CD4-positive, alpha-beta T cell (primary cell): ENCODE measurements at regions not wholly inside any gene's neighbourhood (a gene's known extent, or its start where the extent isn't known, plus 50 kb on each side); places are given as distances from the start of the nearest gene placed in this dataset.

Experiments used
- ATAC-seq: fragments of 200-7000 bp; cut with Tn5 transposase; one replicate; pipeline ENCODE4 v1.10.0; 2022; ENCODE audit warnings: mild to moderate bottlenecking; ENCODE audit not compliant: poor library complexity
- CTCF ChIA-PET: fragments of 350-600 bp; sonication (Branson Sonifier 250); formaldehyde crosslinking; loops from one replicate; lab custom pipeline; 2021; ENCODE audit warnings: antibody characterized with exemption, inconsistent platforms; lab: Charles Lee
- POLR2A ChIA-PET: fragments of 350-600 bp; sonication (Branson Sonifier 250); formaldehyde crosslinking; loops from one replicate; lab custom pipeline; 2021; ENCODE audit warnings: antibody characterized with exemption, inconsistent platforms; lab: Charles Lee
- DNase-seq, 14 experiments: peaks; one replicate each; pipeline ENCODE4 v3.0.0-alpha.2; 2013 to 2020; ENCODE audit warnings: mixed read lengths in 2 of 14
- H3K27ac ChIP-seq, 2 donors: one replicate each; pipeline versions ENCODE4 v1.5.1 to v1.7.0; 2013; ENCODE audit warnings: low read length in 2 of 2, low read depth in 1 of 2, mild to moderate bottlenecking in 1 of 2
- H3K27me3 ChIP-seq, 2 experiments: 1 replicate in 1 of 2; 2 replicates in 1 of 2; pipeline versions ENCODE4 v1.6.1 to v1.7.0; 2013; ENCODE audit warnings: low read length in 2 of 2, control low read depth in 1 of 2, mild to moderate bottlenecking in 1 of 2, moderate library complexity in 1 of 2; ENCODE audit not compliant: insufficient read depth in 2 of 2, control insufficient read depth in 1 of 2
- H3K36me3 ChIP-seq: one replicate; pipeline ENCODE4 v1.6.1; 2013; ENCODE audit warnings: low read length, control low read depth; ENCODE audit not compliant: insufficient read depth
- H3K4me1 ChIP-seq: one replicate; pipeline ENCODE4 v1.6.1; 2013; ENCODE audit warnings: low read length, control low read depth; ENCODE audit not compliant: insufficient read depth
- H3K4me3 ChIP-seq: one replicate; pipeline ENCODE4 v1.5.1; 2013; ENCODE audit warnings: mild to moderate bottlenecking, low read length, moderate library complexity
- H3K9me3 ChIP-seq, 2 experiments: 1 replicate in 1 of 2; 2 replicates in 1 of 2; pipeline versions ENCODE4 v1.6.1 to v1.7.0; 2013; ENCODE audit warnings: low read length in 2 of 2, mild to moderate bottlenecking in 2 of 2, control low read depth in 1 of 2, moderate library complexity in 1 of 2; ENCODE audit not compliant: control insufficient read depth in 1 of 2, insufficient read depth in 1 of 2
- H3K27ac Mint-ChIP-seq: one replicate; pipeline ENCODE4 v1.8.0; 2020; ENCODE audit warnings: mixed read lengths
- H3K27me3 Mint-ChIP-seq: one replicate; pipeline ENCODE4 v1.8.0; 2021; ENCODE audit warnings: mixed read lengths
- H3K36me3 Mint-ChIP-seq: one replicate; pipeline ENCODE4 v1.8.0; 2021; ENCODE audit warnings: low read depth, mixed read lengths
- H3K4me1 Mint-ChIP-seq: one replicate; pipeline ENCODE4 v1.8.0; 2021; ENCODE audit warnings: low read depth, mixed read lengths
- H3K4me3 Mint-ChIP-seq: one replicate; pipeline ENCODE4 v1.8.0; 2020; ENCODE audit warnings: mild to moderate bottlenecking, mixed read lengths
- H3K9me3 Mint-ChIP-seq: one replicate; pipeline ENCODE4 v1.8.0; 2020; ENCODE audit warnings: mixed read lengths
- intact Hi-C, 2 experiments: fragments of 100-400 bp; cut with DNase I in 1 of 2; cut with micrococcal nuclease in 1 of 2; formaldehyde crosslinking; loops; one replicate each; pipeline versions ENCODE4 v1.15.1 to v1.9.0; 2023 to 2025; cut with DNase I, micrococcal nuclease
- TF ChIP-seq, protein P1 (sequence below): fragments of 200-600 bp; IDR thresholded peaks from one replicate; pipeline ENCODE4 v1.8.0; 2022; ENCODE audit warnings: antibody characterized with exemption, mild to moderate bottlenecking

GRCh38 chr1:37124501-37124900 is 90.2 kb upstream of the GRIK3 start:
- intact Hi-C loops, result no loop called here
- H3K9me3 Mint-ChIP-seq, result no peaks in the 10 kb centered on the region
- no peaks in the 10 kb centered on the region for H3K36me3 ChIP-seq
- POLR2A ChIA-PET, result no interaction called here
- no peak overlapping the region for H3K4me3 Mint-ChIP-seq
- no peaks in the 10 kb centered on the region for H3K36me3 Mint-ChIP-seq
- no peak overlapping the region for H3K27ac Mint-ChIP-seq
- H3K4me1 Mint-ChIP-seq, result no peaks in the 10 kb centered on the region
- ATAC-seq (no peak), DNase-seq (no peak)
- CTCF ChIA-PET, result no interaction called here
- no peak overlapping the region for H3K27ac ChIP-seq
- H3K4me3 ChIP-seq, result no peak overlapping the region
- peaks cover 0 to 4% of the 10 kb centered on the region in 2 experiments for H3K27me3 ChIP-seq
- no peaks in the 10 kb centered on the region for H3K4me1 ChIP-seq
- H3K27me3 Mint-ChIP-seq, result peaks cover 36% of the 10 kb centered on the region
- peaks cover 0 to 8% of the 10 kb centered on the region in 2 experiments for H3K9me3 ChIP-seq
- TF ChIP-seq, protein P1, sequence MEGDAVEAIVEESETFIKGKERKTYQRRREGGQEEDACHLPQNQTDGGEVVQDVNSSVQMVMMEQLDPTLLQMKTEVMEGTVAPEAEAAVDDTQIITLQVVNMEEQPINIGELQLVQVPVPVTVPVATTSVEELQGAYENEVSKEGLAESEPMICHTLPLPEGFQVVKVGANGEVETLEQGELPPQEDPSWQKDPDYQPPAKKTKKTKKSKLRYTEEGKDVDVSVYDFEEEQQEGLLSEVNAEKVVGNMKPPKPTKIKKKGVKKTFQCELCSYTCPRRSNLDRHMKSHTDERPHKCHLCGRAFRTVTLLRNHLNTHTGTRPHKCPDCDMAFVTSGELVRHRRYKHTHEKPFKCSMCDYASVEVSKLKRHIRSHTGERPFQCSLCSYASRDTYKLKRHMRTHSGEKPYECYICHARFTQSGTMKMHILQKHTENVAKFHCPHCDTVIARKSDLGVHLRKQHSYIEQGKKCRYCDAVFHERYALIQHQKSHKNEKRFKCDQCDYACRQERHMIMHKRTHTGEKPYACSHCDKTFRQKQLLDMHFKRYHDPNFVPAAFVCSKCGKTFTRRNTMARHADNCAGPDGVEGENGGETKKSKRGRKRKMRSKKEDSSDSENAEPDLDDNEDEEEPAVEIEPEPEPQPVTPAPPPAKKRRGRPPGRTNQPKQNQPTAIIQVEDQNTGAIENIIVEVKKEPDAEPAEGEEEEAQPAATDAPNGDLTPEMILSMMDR, result no peak

DNA sequence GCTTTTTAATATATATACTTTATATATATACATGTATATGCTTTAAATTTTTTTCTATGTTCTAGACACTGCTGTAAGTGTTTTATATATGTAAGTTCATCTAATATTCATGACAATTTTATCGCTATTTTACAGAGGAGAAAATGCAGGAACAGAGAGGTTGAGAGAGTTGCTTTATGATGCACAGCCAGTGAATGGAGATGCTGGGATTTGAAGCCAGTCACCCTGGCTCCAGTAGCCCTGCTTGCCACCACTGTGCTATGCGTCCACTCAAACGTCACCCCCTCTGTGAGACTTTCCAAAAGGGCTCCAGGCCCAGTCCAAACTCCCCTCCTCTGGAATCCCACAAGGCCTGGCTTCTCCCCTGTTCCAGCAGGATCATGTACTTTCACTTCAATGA is 91.0 kb upstream of the GRIK3 start:
- no peaks in the 10 kb centered on the region for H3K36me3 Mint-ChIP-seq
- ChIA-PET CTCF (no interaction called here), POLR2A (no interaction called here)
- DNase-seq (no peak), ATAC-seq (no peak)
- no peaks in the 10 kb centered on the region for H3K36me3 ChIP-seq
- no peaks in the 10 kb centered on the region for H3K9me3 Mint-ChIP-seq
- TF ChIP-seq, protein P1, result no peak
- H3K9me3 ChIP-seq, result peaks cover 0 to 7% of the 10 kb centered on the region in 2 experiments
- H3K27me3 Mint-ChIP-seq, result peaks cover 32% of the 10 kb centered on the region
- no peak overlapping the region for H3K4me3 Mint-ChIP-seq
- no peak overlapping the region for H3K4me3 ChIP-seq
- intact Hi-C loops, result no loop called here
- no peaks in the 10 kb centered on the region for H3K4me1 Mint-ChIP-seq
- peaks cover 0 to 4% of the 10 kb centered on the region in 2 experiments for H3K27me3 ChIP-seq
- no peak overlapping the region for H3K27ac Mint-ChIP-seq
- no peaks in the 10 kb centered on the region for H3K4me1 ChIP-seq
- no peak overlapping the region for H3K27ac ChIP-seq

DNA sequence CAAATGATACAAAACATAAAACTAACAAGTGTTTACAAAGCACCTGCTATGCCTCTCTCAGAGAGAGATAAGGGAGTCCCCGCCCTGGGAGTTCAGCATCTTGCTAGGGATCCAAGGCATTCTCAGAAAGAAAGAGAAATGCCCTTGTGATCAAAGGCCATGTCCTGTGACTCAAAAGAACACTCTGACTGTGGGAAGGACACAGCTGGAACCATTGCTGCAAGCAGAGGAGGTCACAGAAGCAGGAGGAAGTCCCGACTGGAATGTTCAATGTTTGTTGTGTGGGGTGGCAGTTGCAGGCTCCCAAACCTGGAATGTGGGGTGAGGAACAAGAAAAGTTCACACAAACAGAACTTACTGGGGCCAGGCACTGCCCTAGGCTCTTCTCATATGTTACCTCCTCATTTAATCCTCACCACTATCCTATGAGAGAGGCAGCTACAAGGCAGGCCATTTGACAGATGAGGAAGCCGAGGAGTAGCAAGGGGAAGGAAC is 93.0 kb upstream of the GRIK3 start:
- H3K36me3 Mint-ChIP-seq, result no peaks in the 10 kb centered on the region
- ATAC-seq (no peak), DNase-seq (no peak)
- Histone ChIP-seq H3K36me3 (no peaks in the 10 kb centered on the region), H3K4me3 (no peak overlapping the region), H3K4me1 (no peaks in the 10 kb centered on the region), H3K9me3 (peaks cover 0 to 4% of the 10 kb centered on the region in 2 experiments), H3K27me3 (peaks cover 0 to 4% of the 10 kb centered on the region in 2 experiments), H3K27ac (no peak overlapping the region)
- intact Hi-C loops, result no loop called here
- H3K4me1 Mint-ChIP-seq, result no peaks in the 10 kb centered on the region
- CTCF ChIA-PET, result no interaction called here
- no peak overlapping the region for H3K27ac Mint-ChIP-seq
- TF ChIP-seq, protein P1, result no peak
- H3K27me3 Mint-ChIP-seq, result peaks cover 34% of the 10 kb centered on the region
- H3K9me3 Mint-ChIP-seq, result no peaks in the 10 kb centered on the region
- no peak overlapping the region for H3K4me3 Mint-ChIP-seq
- POLR2A ChIA-PET, result no interaction called here
